ENCODE measurements at regions not wholly inside any gene's neighbourhood (a gene's known extent, or its start where the extent isn't known, plus 50 kb on each side); places are given as distances from the start of the nearest gene placed in this dataset.
"Not testable (repeated sequence)": the region's sequence is repeated elsewhere in the genome, so short reads cannot be mapped to it uniquely, and the experiment has no call there.

DNA sequence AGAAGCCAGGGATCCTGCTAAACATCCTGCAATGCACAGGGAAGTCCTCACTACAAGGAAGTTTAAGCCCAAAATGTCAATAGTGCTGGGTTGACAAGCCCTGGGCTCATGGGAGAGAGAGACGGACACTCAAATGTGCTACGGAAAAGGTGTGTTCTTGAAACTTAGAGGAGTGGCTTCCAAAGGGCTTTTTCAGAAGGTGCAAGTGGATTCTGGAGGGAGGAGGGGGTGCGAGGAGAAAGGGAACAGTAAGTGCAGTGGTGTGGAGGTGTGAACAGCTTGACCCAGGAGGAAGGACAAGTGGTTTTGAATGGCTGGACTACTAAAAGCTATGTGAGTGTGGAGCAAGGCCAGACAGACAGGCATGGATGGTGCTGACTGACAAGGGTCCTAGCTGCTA lies 50.4 kb upstream of the CECR2 start:
- DNase-seq, result no peak

DNA sequence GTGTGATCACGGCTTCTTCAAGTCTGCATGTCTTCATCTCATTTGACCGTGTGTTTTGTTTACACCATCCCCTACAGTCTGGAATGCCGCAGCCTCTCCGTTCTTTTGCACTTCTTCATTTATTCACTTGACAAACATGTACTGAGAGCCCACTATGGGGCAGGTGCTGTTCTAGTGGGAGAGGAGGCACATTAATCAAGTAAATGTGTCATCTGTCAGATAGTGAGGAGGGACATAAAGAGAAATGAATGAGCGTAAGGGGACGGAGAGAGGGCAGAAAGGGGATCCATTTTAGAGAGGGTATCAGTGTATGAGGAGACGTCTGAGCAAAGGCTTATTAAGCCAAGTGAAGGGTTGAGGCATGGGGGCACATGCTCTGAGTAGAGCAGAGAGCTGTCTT lies 54.0 kb upstream of the CECR2 start:
- DNase-seq, result no peak

GRCh38 chr22:17314487-17314886 lies 54.8 kb upstream of the CECR2 start:
- DNase-seq, result no peak

GRCh38 chr22:17313626-17314025 lies 55.6 kb upstream of the CECR2 start:
- no peak for DNase-seq

DNA sequence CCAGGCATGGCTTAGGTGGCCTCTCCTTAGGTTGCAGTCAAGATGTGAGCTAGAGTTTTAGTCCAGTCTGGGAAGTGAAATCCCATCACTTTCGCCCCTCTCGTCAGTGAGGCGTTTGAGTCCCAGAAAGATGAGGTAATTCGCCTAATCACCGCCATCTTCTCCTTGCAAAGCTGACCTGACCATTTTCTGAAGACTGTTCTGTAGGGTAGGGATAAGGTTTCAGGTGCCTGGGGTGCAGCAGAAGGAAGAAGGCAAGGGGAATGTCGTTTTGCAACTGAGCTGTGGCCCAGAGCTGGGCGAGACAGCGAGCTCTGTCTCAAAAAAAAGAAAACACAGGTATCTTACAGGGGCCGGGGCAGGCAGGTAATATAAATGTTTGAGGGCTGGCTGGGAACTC lies 61.7 kb upstream of the CECR2 start:
- DNase-seq, result no peak

GRCh38 chr22:17305076-17305475 lies 64.2 kb upstream of the CECR2 start:
- no peak for DNase-seq

GRCh38 chr22:17303840-17304779 lies 65.2 kb upstream of the CECR2 start:
- peak; percentile 15 to 47 for DNase-seq

GRCh38 chr22:17303441-17303839 lies 65.8 kb upstream of the CECR2 start:
- no peak for DNase-seq

DNA sequence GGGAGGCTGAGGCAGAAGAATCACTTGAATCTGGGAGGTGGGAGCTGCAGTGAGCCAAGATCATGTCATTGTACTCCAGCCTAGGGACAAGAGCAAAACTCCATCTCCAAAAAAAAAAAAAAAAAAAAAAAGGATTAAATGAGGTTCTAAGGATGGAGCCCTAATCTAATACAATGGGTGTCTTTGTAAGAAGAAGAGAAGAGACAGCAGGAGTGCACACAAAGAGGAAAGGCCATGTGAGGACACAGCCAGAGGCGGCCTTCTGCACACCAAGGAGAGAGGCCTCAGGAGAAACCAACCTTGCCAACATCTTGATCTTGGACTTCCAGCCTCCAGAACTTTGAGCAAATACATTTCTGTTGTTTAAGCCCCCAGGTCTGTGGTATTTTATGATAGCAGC lies 66.6 kb upstream of the CECR2 start:
- no peak for DNase-seq

- DNase-seq, result no peak
Measured at GRCh38 chr22:17300926-17301325, 68.3 kb upstream of the CECR2 start.

DNA sequence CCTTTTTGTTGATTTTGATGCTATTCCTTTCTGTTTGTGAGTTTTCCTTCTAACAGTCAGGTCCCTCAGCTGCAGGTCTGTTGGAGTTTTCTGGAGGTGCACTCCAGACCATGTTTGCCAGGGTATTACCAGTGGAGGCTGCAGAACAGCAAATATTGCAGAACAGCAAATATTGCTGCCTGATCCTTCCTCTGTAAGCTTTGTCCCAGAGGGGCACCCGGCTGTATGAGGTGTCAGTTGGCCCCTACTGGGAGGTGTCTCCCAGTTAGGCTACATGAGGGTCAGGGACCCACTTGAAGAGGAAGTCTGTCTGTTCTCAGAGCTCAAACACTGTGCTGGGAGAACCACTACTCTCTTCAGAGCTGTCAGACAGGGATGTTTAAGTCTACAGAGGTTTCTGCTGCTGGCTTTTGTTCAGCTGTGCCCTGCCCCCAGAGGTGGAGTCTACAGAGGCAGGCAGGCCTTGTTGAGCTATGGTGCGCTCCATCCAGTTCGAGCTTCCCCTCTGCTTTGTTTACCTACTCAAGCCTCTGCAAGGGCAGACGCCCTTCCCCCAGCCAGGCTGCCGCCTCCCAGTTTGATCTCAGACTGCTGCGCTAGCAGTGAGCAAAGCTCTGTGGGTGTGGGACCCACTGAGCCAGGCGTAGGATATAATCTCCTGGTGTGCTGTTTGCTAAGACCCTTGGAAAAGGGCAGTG lies 70.3 kb upstream of the CECR2 start:
- DNase-seq, result not testable (repeated sequence)

DNA sequence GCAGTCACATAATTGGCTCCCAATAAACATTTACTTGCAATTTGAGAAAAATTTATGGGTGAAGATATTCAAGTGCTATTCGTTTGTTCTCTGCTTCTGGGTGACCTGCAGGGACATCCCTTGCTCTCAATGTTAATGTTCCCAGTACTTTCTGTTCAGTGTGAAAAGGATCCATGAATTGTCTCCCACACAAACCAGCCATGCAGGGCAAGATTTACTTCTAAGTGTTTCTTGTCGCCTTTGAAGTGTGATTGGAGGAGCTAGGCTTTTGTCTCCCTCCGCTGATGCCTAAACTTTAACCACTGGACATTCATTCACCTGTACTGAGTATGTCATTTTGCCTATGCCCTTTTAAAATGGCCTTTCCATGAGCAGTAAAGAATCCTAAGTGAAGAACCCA lies 66.4 kb upstream of the ADA2 start:
- no peak for DNase-seq

GRCh38 chr22:17284888-17285287 lies 65.7 kb upstream of the ADA2 start:
- no peak for DNase-seq

DNA sequence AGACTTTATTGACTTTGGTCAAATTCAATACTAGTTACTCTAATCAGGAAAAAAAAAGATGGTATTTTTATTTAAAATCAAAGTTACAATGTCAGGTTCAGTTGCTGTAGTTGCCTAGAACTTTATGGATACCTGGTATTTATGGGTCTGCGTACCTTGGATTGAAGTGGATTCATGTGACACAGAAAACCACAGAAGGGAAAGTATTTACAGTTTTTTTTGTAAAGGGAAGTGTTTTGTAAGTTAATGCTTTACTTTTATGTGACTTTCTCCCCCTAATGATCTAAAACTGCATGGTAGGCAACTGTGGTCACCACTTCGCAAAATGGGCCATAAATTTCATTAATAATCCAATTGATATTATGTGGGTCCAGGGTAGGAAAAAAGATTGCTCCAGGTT lies 65.2 kb upstream of the ADA2 start:
- DNase-seq, result no peak

DNA sequence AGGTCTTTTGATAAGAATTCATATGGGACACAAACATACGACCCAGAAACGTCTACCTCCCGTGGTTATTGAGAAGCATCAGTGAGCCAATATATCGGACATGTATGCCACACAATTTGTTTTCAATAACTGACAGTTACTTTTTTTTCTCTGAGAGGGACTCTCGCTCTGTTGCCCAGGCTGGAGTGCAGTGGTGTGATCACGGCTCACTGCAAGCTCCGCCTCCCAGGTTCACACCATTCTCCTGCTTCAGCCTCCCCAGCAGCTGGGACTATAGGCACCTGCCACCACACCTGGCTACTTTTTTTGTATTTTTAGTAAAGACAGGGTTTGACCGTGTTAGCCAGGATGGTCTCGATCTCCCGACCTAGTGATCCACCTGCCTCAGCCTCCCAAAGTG lies 64.6 kb upstream of the ADA2 start:
- not testable (repeated sequence) for DNase-seq

GRCh38 chr22:17283423-17283822 lies 64.2 kb upstream of the ADA2 start:
- no peak for DNase-seq

GRCh38 chr22:17281440-17281841 lies 62.2 kb upstream of the ADA2 start:
- peak in 1 of 2 donors; percentile 12 for DNase-seq

DNA sequence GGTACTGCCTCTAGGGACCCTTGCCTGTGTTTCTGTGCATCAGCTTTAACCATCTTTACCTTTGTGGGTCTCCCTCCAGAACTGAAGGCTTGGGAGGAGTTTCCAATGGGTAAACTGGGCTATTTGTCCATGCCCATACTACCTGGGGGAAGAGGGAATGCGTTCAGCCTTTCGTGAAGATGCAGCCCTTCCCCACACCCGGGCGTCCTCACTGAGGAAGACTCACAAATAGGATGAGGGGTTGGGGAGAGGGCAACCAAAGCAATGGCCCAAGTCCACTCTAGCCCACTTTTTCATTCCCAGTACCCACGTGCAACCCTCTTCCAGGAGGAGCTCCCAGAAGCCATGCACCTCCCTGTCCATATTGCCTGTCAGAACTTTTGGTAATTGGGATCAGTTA lies 61.8 kb upstream of the ADA2 start:
- DNase-seq, result no peak

GRCh38 chr22:17272511-17272991 lies 53.3 kb upstream of the ADA2 start:
- DNase-seq, result no peak

- DNase-seq, result no peak
Measured at GRCh38 chr22:17271711-17272451, 52.6 kb upstream of the ADA2 start.

DNA sequence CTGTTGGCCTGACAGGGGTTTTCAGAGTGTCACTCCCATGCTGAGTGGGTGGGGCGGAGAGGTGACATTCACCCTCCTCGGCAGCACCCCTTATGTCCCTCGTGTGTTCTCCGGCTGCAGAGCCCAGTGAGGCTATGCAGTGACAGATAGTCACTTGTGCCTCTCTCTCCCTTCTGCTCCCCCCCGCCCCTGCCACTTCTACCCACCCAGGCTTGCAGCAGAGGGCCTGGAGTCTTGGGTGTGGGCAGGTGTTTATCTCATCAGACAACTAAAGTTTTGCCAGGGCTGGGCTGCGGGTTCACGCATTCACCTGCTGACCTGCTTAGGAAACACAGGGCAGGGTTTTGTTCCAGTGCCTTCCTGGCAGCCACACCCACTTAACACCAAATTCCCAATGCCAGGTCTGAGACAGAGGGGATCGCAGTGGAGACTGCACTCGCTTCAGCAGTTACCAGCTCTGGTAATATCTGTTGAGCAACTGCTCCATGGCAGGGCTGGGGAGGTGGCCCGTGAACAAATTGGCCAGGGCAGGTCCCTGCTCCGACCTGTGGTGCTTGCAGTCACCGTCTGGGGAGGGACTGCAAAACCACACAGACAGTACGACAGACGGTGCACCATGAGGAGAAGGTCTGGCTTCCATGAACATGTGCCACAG lies 50.5 kb upstream of the ADA2 start:
- DNase-seq, result no peak

DNA sequence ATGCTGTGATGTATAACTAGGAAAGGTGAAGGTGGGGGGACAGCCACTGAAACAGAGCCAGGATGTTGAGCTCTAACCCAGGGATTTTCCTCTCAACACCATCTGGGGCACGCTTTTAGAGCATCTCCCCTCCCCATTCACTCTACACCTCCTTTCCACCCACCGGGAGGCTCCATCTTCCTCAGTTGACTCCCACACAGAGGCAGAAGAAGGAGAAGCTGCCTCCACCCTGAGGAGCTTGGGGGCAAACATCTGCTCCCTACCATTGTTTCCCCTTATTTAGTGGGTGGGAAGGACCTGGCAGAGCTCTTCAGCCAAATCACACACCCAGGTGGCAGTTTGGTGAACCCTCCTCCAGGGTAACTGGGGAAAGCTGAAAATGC lies 50.0 kb upstream of the ADA2 start:
- DNase-seq, result no peak

Measured in CD4-positive, alpha-beta T cell treated with Interleukin-1 beta for 1 hour (primary cell).